Superior temporal gyrus (tissue), 1 donor: ENCODE measurements at regions not wholly inside any gene's neighbourhood (a gene's known extent, or its start where the extent isn't known, plus 50 kb on each side); places are given as distances from the start of the nearest gene placed in this dataset.

Source experiments
- DNase-seq: peaks from one replicate; pipeline ENCODE4 v3.0.0-alpha.2; 2016; ENCODE audit errors: extremely low spot score

DNA sequence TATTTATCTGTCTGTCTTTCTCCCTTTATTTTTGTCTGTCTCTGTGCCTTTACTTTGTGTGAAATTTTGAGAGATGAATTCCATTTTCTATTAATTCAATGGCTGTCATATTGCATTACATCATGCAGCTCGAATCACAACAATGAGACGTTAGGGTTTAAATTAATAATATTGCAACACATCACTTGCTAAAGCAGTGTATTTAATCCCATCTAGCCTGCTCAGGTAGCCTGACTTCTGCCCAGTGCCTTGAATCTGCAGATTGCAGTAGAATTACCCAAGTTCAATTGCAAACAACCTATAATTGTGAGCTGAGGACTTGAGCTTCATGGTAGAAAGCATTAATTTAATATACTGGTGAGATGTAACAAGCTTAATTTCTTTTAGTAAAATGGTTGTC lies 235.7 kb upstream of the TSHZ2 start:
- no peak for DNase-seq

DNA sequence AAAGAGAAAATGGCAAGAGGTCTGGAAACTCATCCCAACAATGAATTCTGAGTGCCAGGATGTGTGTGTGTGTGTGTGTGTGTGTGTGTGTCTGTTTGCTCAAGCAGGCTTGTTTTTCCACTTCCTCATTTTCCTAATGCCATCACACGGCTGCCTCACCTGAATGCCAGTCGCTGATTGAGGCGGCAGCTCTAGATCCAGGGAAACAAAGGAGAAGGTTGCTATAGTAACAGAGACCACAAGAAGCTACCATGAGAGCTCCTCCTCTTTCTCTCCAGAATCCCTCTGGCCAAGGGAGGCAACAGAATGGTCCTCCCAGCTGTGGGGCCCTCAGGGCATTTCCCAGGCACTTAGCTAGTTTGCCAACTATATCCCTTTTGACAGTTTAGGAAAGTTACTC lies 241.1 kb upstream of the TSHZ2 start:
- no peak for DNase-seq

DNA sequence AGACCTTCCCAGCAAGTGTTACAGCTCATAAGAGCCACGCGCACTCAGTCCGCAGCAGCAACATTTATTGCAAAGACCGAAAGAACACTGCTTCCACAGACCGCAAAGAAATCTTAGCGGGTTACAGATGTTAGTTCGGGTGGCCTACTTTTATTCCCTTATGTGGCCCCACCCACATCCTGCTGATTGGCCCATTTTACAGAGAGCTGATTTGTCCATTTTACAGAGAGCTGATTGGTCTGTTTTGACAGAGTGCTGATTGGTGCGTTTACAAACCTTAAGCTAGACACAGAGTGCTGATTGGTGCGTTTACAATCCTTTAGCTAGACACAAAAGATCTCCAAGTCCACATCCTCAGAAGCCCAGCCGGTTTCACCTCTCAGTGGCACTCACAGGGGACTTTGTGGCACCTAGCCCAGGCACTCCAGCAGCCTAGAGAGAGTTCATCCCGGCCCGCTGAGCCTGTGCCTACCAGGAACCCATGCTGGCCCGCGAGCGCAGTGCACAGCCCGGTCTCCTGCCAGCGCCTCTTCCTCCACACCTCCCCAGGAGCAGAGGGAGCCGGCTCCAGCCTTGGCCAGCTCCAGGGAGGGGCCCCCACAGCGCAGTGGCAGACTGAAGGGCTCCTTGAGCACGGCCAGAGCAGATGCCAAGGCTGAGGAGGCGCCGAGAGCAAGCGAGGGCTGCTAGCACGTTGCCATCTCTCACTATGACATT lies 244.3 kb upstream of the TSHZ2 start:
- DNase-seq, result no peak

DNA sequence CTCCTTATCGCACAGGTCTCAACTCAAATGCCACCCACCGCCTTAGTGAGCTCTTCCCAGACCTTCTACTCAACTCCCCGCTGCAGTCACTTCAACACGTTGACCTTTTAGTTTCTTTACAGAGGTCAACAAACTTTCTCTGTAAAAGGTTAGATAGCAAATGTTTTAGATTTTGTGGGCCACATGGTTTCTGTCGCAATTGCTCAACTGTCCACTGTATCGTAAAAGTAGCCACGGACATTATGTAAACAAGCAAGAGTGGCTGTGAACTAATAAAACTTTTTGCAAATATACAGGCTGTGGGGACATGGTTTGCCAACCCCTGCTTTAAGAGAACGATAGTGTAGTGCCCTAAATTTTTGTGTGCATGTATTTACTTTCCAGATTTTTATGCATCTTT lies 247.6 kb upstream of the TSHZ2 start:
- DNase-seq, result no peak

DNA sequence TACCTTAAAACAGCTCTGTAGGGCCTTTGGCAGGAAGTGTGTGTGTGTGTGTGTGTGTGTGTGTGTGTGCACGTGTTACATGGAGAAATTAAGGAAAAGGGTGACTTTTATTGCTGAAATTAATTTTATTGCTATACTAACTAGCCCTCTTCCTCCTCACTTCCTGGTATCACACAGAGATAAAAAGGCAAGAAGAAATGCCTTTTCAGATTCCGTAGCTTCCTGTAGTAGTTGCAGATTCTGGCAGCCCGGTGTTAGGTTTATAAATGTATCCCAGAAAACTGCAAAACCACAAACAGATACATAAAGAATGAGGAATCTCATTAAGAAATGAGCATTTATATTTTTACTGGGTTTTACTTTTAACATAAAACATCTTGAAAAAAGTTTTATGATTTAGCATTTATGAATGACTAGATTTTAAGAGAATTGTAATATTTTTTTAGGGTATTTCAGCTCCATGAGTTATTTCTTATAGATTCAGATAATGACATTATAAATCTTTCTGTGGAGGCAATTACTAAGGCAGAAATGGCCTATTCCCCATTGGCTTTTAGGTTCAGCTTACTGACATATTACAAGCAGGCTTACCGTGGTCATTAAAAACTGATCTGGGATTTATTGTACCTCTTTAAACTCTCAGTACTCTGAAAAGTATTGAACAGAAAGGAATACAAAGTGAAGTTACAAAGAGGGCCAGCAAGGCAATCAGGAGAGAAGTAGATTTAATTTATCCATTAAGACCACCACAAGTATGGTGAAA lies 249.1 kb upstream of the TSHZ2 start:
- DNase-seq, result no peak

DNA sequence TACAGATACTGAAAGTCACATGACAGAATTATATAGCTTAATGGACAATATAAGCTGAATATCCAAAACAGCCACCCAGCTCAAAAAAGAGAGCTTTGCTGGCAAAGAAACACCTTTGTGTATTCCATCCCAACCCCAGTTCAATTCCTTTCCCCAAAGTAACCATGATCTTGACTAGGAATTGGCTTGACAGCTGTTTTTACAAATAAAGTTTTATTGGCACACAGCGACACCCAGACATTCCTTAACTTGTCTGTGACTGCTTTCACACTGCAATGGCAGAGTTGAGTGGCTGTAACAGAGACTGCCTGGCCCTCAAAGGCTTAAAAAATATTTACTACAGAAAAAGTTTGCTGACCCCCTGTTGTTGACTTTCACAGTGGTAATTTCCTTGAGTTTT lies 264.0 kb upstream of the TSHZ2 start:
- DNase-seq, result no peak

DNA sequence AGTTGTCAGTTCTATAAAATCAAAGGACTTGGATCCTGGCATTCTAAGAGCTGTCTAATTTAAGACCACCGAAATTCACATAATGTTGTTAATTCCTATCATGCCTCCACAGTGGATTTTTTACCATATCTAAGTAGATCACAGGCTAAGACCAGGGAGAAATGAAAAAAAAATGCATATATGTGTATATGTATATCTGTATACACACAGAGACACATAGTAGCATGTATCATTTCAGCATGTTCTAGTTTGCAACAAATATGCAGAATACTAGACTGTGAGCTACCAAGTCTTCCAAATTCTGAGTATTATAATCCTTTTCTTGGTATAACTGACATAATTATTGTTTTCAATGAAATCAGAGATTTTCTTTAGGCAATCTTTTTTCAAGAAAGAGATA lies 267.6 kb upstream of the TSHZ2 start:
- no peak for DNase-seq

DNA sequence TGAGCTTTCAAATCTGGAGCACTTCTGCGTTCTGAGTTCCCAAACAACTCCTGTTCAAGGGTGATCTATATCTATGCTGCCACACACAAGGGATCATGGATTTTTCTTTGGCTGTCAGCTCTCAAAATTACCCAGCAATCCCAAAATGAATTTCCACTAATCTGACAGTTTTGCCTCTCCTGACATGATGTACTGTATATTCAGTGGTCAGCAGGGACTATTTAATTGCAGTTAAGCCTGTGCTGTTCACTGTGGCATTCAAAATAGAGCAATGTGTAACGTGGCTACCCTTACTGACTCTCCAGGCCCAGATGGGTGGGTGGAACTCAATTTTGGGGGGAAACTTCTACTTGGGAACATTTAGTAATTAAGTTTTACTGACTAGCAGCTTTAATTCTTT lies 283.8 kb upstream of the TSHZ2 start:
- DNase-seq, result no peak

DNA sequence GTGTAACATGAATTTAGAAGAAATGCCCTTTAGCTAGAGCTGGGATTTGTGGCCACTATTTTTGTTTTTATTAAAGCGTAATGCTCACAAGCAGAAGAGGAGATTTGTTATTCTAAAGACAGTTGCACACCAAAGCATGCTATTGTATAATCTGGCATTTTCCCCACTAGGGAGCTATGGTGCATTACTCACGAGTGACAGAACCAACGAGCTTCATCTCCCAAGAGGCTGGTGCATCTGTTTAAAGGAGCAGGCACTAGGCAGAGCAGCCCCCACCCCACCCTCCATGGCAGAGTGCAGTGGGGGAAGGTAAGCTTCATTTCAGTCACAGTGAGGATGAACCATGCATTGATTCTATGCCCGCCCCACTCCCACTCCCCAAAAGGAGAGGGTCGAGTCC lies 287.3 kb upstream of the TSHZ2 start:
- no peak for DNase-seq

DNA sequence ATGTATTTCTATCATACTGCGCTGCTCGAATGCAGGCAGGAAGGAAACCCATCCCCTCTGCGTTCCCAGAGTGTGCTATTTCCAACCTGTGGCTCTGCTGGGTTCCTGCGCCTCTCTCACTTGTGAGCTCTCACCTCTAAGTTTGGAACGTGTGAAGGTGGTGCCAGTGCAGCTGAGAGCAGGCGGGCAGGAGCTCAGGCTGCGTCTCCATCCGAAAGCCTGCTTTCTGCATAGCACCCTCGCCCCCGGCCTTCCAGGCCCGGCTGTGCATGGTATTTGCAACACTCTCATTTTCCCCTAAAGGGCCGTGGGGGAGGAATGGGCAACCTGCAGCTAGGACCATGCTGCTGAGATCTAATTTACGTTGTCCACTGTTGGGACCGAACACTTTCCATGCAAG lies 288.0 kb upstream of the TSHZ2 start:
- DNase-seq, result peak; percentile 22

DNA sequence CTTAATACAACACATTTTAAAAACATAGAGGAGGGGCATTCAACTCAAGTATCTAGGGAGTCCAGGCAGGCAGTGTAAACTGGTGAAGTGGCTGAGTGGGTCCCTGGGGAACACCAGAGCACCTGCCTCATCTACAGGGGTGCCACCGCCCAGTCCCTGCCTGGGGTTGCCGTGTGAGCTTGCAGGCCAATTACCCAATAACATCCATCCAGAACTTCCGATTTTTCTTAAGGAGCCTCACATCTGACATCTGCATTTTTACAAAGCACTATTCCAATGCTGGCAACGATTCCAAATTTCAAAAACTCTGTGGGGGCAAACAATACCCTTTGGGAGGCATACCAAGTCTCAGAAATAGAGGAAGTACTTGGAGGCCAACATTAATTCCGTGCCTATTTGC lies 288.4 kb upstream of the TSHZ2 start:
- no peak for DNase-seq

DNA sequence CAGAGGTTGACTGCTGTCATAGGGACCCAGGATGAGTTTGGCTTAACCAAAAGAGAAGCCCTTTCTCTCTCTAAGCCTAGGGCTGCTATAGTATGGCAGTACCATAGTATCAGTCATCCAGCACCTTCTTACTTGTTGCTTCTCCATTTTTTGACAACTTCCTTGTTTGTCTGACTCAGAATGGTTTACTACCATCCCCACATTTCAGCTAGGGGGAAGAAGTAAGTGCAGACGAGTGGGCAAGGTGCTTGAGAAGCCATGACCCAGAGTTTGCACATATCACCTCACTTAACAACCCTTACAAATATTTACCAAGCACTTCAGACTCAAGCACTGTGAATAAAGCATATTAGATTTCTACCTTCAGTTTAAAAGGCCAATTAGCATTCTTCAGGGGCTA lies 289.9 kb upstream of the TSHZ2 start:
- DNase-seq, result no peak

DNA sequence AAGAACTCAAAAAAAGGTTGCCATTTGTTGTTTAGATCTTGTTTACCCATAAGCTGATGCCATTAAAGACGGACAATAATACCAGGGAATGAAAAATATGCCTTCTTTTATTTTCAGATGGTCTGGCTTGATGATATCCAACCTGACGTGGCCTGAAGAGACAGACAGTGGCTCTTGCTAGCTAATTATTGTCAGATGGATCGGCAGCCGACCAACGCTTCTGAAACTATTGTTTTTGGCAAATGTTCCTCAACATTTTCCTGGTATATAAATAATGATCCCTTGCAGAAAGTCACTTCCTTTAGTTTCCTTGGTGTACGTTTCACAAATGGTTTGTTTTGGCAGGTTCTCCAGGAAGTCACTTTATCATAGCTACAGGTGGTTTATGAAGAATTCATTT lies 290.9 kb upstream of the TSHZ2 start:
- DNase-seq, result no peak

DNA sequence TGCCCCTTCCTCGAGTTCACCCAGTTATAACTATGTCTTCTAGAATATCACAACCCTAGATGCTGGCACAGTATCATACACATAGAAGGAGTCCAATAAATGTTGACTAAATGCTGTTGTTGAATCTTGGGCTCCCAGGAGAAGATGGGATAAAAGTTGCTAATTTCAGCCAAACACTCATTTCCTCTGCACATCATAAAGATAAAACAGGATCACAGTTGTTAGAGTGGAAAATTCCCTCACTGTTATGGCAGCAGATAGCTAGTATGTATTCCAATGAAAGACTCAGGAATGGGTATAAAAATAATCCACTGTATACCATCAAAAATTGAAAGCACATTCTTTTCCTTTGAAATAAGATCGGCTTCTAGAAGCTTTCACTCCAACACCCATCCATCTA lies 294.9 kb upstream of the TSHZ2 start:
- DNase-seq, result peak; percentile 24

DNA sequence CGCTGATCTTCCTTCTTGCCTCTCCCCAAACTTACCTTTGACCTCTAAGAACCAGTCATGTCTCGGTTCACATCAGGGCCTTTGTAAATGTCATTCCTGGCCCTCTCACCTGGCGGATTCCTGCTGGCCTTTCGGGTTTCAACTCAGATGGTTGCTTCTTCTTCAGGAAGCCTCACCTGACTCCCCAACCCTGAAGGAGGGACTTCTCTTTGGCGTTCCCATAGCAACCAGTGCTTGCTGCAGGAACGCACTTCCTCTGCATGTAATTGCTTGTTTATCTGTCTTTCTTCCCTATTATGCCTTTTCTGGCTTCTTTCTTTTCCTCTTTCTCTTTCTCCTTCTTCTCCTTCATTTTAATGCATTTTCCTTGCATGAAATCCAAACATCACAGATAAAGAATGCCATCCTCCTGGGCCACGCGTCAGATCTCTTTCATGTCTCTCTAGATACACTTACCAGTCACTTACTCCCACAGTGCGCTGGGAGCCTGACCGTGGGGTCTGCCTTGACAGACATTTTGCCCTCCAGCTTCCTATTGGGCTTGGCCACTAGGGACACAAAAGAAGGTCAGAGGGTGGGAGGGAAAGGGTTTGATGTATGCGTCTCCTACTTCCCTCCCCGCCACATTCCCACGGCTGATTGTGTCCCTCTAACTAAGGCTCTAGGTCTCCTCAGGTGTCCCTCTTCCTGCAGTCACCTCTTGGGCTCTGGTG lies 295.7 kb upstream of the TSHZ2 start:
- DNase-seq, result no peak

DNA sequence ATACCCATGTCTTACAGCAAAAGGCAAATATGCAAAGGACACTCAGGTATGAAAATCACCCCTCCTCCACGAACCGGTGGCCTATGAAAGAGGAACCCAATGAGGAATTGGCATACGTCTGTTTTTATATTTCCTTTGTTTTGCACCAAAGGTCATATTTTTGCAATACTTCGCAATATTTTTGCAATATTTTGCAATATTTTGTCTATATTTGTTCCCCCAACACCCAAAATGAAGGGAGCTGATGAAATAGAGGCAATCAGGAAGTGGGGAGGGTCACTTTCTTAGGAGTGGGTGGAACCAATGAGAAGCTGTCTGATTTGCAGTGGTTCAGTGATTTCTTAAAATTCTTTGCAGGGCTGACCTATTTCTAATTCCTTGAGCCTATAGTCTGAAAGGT lies 296.8 kb upstream of the TSHZ2 start:
- no peak for DNase-seq

DNA sequence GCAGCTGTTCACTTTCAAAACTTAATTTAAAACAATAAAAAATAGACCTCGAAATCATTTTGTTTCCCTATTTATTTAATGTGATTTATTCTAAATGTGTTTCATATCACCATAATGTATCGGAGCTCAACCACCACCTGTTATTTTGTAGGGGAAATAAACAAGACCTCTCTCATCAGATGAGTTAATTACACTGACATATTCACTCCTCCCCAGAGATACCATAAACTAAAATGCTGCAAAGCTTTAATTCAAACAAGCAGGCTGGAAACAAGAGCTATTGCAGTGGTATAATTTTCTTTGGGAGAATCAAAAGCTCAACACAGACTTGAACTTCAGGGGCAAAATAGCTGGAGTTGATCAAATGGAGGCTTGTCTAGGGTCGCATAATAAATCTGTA lies 303.5 kb upstream of the TSHZ2 start:
- no peak for DNase-seq

DNA sequence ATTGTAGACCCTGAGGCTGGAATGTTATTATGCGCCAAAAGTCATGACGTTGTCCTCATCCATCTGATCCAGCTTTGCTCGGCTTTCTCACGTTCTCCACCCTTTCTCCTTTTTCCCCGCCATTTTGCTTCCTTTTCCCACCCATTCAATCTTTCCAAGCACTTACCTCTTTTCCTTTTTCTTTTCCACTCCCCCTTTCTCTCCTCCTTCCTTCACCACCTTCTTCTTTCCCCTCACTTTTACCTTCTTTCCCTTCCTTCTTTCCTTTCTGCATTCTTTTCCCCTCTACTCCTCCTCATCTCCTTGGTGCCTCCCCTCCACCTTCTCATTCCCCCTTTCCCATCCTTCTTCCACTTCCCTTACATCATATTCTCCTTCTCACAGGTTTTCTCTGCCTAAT lies 304.8 kb upstream of the TSHZ2 start:
- no peak for DNase-seq

DNA sequence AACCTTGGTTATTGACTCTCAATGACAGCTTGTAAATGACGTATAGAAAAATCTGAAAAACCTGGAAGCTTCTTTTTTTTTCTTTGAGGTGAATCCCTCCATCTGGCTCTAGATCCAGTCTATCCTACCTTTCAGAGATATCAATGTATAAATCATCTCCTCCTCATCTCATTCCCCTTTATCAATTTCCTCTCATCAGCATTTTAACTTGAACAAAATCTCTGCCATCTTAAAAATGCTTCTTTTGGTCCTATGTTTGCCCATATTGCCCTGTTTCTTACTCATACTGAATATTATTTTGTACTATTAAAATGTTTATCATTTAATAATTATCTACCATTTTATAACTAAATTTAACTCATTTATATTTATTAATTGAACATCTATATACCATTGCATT lies 306.7 kb upstream of the TSHZ2 start:
- DNase-seq, result no peak

DNA sequence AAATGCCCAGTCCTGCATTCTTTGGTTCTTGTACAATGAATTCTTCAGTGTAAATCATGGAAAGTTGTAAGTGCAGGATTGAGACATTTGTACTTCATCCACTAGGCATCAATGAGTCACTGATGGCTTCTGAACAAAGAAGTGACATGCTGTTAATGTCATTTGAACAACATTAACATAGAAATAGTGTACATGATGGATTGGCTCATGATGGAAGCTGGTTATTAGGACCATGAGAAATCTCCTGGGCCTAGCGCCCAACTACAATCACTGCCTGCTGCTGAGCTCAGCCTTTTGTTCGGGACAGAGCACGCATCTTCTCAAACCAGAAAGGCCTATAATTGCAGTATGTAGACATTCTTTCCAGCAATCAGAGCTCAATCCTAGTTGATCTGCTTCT lies 316.8 kb upstream of the TSHZ2 start:
- DNase-seq, result no peak

DNA sequence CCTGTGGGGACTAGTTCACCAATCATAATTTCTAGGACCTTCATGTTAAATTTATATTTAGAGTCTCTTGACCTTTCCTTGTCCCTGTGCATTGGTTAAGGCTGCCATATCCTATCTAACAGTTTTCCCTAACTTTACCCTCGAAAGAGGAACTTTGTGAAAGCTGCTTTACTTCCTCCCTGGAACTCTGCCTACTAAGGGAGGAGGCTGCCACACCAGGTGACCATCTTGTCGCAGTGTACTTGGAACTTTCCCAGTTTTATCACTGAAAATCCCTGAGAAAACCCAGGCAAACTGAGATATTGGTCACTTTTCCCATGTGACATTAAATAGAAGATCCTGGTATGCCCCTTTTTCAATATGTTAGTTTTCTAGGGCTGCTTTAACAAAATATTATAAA lies 317.6 kb upstream of the TSHZ2 start:
- no peak for DNase-seq

DNA sequence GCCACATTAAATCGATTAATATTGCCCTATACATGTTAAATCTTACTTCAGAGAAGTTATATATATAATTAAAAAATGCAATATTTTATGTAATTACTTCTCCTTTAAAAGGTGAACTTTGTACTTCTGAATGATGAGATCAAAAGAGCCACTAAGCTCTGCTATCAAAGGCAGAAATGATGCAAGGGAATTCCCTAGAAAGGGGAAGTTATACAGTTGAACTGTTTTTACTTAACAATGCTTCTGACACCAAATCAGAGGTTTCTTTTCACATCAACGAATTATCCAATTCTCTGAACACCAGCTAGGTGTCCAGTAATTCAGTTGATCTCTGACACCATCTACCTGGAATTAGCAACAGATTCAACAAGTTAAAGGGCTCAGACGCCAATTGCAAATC lies 319.9 kb upstream of the TSHZ2 start:
- no peak for DNase-seq

DNA sequence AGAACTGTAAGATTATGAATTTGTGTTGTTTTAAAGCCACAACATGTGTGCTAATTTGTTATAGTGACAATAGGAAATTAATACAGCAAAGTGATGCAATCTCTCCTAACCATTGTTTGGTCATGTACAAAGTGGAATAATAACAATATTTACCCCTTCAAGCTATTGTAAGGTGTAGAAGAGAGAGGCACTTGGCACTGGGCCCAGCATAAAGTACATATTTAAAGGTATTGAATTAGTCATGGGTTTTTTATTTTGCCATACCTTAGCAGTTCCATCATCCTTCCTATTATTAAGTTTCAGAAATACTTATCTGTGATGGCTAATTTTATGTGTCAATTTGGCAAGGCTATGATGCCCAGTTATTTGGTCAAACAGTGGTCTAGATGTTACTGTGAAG lies 322.4 kb upstream of the TSHZ2 start:
- no peak for DNase-seq
